Fibroblast of skin of abdomen (primary cell): ENCODE measurements at regions not wholly inside any gene's neighbourhood (a gene's known extent, or its start where the extent isn't known, plus 50 kb on each side); places are given as distances from the start of the nearest gene placed in this dataset.
A peak's percentile ranks its signal among the peaks of the same experiment; 100 is the strongest.

ENCODE experiments used
- DNase-seq: peaks from one replicate; pipeline ENCODE4 v3.0.0-alpha.2; 2013

DNA sequence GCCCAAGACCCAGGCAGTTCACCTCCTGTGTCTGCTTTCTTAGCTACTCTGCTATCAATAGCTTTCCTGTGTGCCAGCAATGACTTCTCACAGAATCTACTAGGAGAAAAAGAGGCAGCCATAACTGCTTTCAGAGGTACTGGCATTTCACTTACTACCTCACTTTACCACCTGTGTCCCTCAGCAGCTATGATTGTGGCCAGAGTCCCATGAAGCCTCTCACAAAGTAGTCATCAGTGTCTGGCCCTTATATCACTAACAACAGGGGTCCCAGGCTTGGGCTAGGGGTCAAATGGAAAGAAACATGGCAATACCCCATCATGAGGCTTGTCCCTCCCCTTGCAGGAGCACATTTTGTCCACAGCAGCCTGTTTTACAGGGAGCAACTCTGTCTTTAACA lies 62.7 kb upstream of the EPS8L3 start:
- no peak for DNase-seq

- no peak for DNase-seq
Measured at GRCh38 chr1:109824349-109825115, 60.8 kb upstream of the EPS8L3 start.

- DNase-seq = no peak
Measured at GRCh38 chr1:109823543-109824348, 60.0 kb upstream of the EPS8L3 start.

GRCh38 chr1:109822749-109823542 lies 59.2 kb upstream of the EPS8L3 start:
- no peak for DNase-seq

DNA sequence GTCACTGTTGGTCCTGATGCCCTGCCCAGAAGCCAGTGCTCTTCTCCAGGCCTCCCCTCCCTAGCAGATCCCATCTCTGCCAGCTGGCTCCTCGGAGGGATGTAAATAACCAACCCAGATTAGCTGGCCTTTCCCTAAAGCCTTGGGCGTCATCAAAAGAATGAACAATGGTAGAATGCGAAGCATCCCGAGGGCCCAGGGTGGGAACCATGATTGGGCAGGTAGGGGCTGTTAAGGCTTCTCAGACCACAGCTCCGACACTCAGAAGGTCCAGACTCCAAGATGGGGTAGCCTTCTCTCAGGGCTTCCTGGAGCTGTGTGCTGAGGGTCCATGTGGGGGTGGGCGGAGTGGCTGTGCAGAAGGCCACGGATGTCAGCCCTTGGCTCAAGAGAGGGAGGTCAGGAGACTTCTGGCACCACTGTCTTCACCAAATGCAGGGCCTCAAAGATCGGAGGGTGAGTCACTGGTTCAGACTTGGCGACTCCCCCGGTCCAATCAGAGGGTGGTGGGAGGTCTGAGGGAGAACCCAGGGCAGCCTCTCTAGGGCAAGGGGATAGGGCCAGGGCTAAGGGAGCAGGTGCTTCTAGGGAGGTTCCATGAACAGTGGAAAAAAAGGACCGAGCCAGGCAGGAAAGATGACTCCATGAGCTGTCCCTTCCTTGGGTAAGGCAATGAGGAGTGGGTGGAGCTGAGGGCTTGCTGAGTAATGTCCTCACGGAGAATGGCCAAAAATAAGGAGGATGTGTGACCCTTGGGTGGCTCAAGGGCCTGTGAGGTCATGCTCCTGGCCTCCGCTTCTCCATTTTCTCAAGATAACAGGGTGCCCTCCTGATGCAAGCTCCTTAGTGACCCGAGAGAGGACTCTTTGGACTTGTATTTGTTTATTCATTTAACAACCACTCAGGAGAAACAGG lies 58.4 kb upstream of the EPS8L3 start:
- DNase-seq = no peak

- DNase-seq = peak; percentile 80
Measured at GRCh38 chr1:109821221-109821669, 57.5 kb upstream of the EPS8L3 start.

GRCh38 chr1:109819906-109820305 lies 56.2 kb upstream of the EPS8L3 start:
- no peak for DNase-seq

DNA sequence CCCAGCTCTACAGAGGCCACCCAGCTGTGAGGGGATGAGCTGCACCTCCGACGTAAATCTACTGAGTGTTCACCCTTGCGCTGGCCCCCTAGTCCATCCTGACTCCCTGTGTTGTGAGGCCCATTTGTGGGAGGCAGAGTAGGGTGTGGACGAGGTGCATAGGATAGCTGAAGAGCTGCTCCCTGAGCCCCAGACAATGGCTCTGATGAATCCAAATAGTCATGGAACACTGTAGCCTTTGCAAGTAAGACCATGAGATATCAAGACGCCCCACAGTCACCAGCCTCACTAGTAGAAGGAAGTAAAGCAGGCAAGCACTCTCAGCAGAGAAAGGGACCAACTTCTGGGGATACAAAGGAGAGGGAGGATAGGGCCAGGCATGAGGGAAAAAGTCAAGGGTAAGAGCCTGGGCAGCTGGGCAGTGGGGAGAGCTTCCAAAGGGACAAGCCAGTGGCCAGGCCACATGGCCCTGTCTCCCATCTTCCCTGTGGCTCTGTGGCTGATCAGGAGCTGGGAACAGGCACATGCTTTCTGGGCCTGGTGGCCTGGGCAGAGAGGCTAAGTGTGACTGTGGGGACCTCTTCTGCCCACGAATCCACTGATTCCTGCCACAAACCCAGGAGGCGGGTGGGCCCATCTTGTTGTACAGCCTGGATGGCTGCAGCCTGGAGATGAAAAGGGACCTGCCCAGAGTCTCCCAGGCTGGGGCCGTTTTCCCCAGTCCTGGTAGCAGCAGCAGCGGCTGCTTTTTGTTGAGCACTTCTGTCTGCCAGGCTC lies 55.5 kb upstream of the EPS8L3 start:
- DNase-seq = no peak

DNA sequence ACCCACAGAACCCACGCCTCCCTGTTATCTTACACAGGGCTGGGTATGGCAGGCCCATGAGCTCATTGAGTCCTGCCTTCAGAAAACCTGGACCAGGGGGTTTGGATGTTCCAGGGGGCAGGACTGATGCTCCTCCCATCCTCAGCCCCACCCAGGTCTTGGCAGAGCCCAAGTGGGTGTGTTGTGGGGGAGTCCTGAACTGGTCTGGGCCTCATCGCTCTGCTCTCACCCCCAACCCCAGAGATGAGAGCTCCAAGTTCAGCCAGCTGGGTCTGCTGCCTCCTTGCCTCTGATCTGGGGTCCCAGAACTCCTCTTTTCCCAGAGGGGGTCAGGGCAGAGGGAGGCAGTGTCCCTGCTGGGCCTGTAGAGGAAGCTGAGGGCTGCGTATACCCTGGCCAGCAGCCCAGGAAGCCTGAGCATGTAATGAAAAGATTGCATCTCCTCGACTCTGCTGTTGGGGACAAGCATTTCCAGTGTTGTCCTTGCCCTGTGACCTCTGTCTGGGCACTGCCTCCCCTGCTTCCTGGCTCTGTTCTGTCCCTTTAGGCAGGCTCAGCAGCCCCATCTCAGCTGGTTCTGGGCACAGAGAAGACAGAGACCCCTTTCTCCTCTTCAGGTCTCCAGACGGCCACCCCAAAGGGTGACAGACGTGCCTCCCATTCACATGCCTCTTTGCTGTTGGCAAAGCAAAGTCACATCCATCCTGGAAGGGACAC lies 54.7 kb upstream of the EPS8L3 start:
- DNase-seq = no peak

DNA sequence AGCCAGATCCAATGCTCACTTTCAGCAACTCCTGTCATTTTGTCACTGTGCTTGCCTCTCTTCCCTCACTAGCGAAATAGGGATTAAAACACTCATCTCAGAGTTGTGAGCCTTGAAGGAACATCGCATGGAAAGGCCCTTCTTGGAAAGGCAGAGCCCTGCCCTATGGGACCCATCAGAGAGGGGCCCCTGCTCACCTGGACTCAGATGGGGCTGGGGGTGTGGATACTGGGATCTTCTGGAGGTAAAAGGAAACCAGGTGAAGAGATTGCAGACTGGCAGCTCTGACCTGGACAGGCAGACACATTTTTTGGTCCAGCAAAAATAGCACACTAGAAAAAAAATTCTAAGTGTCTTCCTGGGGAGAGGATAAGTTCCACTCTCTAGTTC lies 54.2 kb upstream of the EPS8L3 start:
- DNase-seq = no peak

GRCh38 chr1:109816975-109817535 lies 53.3 kb upstream of the EPS8L3 start:
- DNase-seq = no peak

DNA sequence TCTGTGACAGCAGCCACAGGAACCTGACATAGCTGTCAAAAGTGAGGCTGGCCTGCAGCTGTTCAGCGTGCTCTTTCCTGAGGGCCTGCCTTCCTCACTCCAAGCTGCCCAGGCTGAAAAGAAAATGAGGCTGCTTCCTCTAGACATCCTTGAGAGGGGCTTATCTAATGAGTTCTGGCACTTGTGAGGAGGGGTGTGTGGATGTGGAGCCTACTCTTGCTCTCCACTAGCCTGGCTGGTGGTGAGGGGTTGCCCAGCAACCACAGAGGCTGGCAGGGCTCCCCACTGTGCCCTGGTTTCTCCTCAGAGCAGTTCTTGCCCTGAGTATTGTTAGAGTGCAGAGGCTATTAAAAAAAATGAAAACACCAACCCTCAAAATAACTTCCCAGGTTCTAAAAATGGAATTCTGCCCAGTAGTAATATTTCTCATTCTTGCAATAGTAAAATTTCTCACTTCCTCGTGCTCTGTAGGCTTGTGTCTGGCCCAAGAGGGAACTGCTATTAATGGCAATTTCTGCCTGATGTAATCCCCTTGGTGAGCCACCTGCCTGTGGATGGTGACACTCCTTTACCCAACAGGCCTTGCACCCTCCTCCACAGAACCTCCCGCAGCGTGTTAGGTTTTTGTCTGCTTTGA lies 52.6 kb upstream of the EPS8L3 start:
- peak; percentile 36 for DNase-seq

DNA sequence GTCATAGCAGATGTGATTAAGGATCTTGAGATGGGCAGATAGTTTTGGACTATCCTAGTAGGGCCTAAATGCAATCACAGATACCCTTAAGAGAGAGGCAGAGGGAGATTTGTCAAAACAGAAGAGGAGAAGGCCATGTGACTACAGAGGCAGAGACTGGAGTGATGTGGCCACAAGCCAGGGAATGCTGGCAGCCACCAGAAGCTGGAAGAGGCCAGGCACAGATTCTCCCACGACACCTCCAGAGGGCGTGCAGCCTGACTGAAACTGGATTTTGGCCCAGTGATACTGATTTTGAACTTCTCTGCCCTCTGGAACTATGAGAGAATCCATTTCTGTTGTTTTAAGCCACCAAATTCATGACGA lies 52.1 kb upstream of the EPS8L3 start:
- no peak for DNase-seq

DNA sequence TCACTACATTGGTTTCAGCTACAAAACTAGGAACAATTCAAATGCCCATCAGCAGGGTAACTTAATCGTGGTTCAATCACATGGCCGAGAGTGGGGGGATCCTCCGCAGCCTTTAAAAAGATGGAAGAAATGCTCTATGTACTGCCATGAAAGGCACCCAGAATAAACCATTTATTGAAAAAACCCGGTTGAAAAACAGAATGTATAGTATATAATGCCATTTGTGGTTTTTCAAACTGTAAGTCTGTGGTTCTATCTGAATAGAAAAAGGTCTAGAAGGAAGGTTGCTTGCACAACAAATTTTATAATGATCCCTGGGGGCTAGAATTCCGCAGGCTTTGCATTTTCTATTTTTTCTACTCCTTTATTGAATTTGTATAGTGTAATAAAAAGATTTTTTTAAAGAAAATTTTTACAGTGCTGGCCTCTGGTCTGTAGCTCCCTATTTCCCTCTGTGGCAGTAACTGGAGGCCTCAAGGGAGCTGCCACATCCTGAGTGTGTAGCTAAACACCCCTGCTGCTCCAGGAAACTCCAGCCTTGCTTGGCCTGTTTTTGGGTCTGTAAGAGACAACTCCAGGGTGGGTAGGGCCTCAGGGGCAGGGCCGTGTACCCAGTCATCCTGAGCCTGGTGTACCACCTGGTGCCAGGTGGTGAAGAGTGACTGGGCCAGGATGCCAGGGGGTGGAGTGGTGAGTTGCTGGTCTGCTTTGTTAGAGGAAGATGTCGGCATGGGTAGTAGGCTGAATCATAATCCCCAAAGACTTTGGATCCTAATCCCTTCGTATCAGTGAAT lies 51.5 kb upstream of the EPS8L3 start:
- DNase-seq = no peak

DNA sequence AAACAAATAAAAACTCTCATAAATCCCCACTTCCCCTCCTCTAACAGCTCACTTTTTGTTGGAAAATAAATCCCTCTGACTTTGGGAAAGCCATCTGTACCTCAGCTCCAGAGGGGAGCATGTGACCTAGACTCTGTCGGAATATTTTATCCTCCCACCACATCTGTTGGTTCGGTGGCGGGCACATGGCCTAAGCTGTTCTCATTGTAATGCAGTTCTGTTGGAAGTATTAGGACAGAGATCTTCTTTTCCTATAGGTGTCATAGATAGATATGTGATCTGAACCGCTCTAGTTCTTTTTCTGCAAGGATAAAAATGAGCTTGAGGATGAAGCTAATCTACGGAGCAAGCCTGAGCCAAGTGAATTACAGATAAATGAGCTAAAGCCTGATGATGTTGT lies 50.5 kb upstream of the EPS8L3 start:
- no peak for DNase-seq
